PFSK-1 (cell line): ENCODE measurements at regions not wholly inside any gene's neighbourhood (a gene's known extent, or its start where the extent isn't known, plus 50 kb on each side); places are given as distances from the start of the nearest gene placed in this dataset.

Experiments used
- POLR2AphosphoS5 ChIP-seq: IDR thresholded peaks from 2 replicates; pipeline ENCODE4 v1.6.1; 2012; ENCODE audit warnings: low read depth, mild to moderate bottlenecking, control low read depth, low read length, moderate library complexity
- REST ChIP-seq, 2 experiments: IDR thresholded peaks; 2 replicates each; pipeline versions ENCODE4 v1.6.1 to v1.8.0; 2011 to 2012; ENCODE audit warnings: low read depth in 2 of 2, low read length in 2 of 2, control low read depth in 1 of 2, inconsistent platforms in 1 of 2, mild to moderate bottlenecking in 1 of 2, moderate library complexity in 1 of 2; ENCODE audit not compliant: insufficient read depth in 1 of 2
- SIN3A ChIP-seq: IDR thresholded peaks from 2 replicates; pipeline ENCODE4 v1.6.1; 2012; ENCODE audit warnings: mild to moderate bottlenecking, low read length, moderate library complexity, borderline replicate concordance; ENCODE audit not compliant: insufficient read depth
- TAF1 ChIP-seq: IDR thresholded peaks from 2 replicates; pipeline ENCODE4 v1.6.1; 2012; ENCODE audit warnings: low read length, control low read depth, borderline replicate concordance; ENCODE audit not compliant: insufficient read depth

- no peak for TF ChIP-seq POLR2AphosphoS5
- TF ChIP-seq TAF1: no peak
- TF ChIP-seq REST (IDR thresholded peaks at IDR 0.05; ENCODE audit: insufficient read depth in 1 of 2, low read depth in 2 of 2, low read length in 2 of 2): no peak
- no peak for TF ChIP-seq SIN3A
Observed at GRCh38 chr9:7567687-7568086, 231.9 kb downstream of the DMAC1 start.
